Glutamatergic neuron (in vitro differentiated cells): ENCODE measurements at regions not wholly inside any gene's neighbourhood (a gene's known extent, or its start where the extent isn't known, plus 50 kb on each side); places are given as distances from the start of the nearest gene placed in this dataset.

Source experiments
- DNase-seq: peaks from one replicate; pipeline ENCODE4 v3.0.0; 2022
- H3K27ac Mint-ChIP-seq: one replicate; pipeline ENCODE4 v1.8.0; 2020; ENCODE audit warnings: mild to moderate bottlenecking, mixed read lengths, inconsistent platforms; ENCODE audit not compliant: unreplicated experiment
- H3K27me3 Mint-ChIP-seq: one replicate; pipeline ENCODE4 v1.8.0; 2020; ENCODE audit warnings: mild to moderate bottlenecking, moderate library complexity, mixed read lengths, inconsistent platforms; ENCODE audit not compliant: unreplicated experiment
- H3K36me3 Mint-ChIP-seq: one replicate; pipeline ENCODE4 v1.8.0; 2020; ENCODE audit warnings: mild to moderate bottlenecking, mixed read lengths, inconsistent platforms; ENCODE audit not compliant: unreplicated experiment
- H3K4me1 Mint-ChIP-seq: one replicate; pipeline ENCODE4 v1.8.0; 2020; ENCODE audit warnings: mild to moderate bottlenecking, low read depth, mixed read lengths, inconsistent platforms; ENCODE audit not compliant: unreplicated experiment
- H3K4me3 Mint-ChIP-seq: one replicate; pipeline ENCODE4 v1.8.0; 2020; ENCODE audit warnings: mild to moderate bottlenecking, mixed read lengths, inconsistent platforms; ENCODE audit not compliant: unreplicated experiment
- H3K9me3 Mint-ChIP-seq: one replicate; pipeline ENCODE4 v1.8.0; 2020; ENCODE audit warnings: mild to moderate bottlenecking, moderate library complexity, mixed read lengths, inconsistent platforms; ENCODE audit not compliant: unreplicated experiment
- CTCF ChIP-seq: fragments of 200-600 bp; sonication (generic); IDR thresholded peaks from one replicate; pipeline ENCODE4 v1.5.0; 2021; ENCODE audit not compliant: partially characterized antibody, unreplicated experiment

GRCh38 chr4:55744369-55744768, 75.2 kb upstream of the EXOC1L start:
- Mint-ChIP-seq H3K4me3 (no peak overlapping the region), H3K4me1 (no peaks in the 10 kb centered on the region), H3K27ac (no peak overlapping the region), H3K27me3 (no peaks in the 10 kb centered on the region), H3K9me3 (no peaks in the 10 kb centered on the region), H3K36me3 (peaks cover 5% of the 10 kb centered on the region)
- no peak for TF ChIP-seq CTCF
- DNase-seq = no peak

- DNase-seq = no peak
- Mint-ChIP-seq H3K4me1 (no peaks in the 10 kb centered on the region), H3K27me3 (no peaks in the 10 kb centered on the region), H3K9me3 (no peaks in the 10 kb centered on the region), H3K36me3 (peaks cover 5% of the 10 kb centered on the region), H3K4me3 (no peak overlapping the region), H3K27ac (no peak overlapping the region)
- TF ChIP-seq CTCF = no peak
These were observed 74.6 kb upstream of the EXOC1L start for GRCh38 chr4:55745014-55745413.

GRCh38 chr4:55747793-55748192, 71.8 kb upstream of the EXOC1L start:
- DNase-seq = no peak
- Mint-ChIP-seq H3K4me3 (no peak overlapping the region), H3K4me1 (no peaks in the 10 kb centered on the region), H3K9me3 (no peaks in the 10 kb centered on the region), H3K36me3 (peaks cover 5% of the 10 kb centered on the region), H3K27ac (no peak overlapping the region), H3K27me3 (no peaks in the 10 kb centered on the region)
- TF ChIP-seq CTCF = no peak

GRCh38 chr4:55749666-55750065, 69.9 kb upstream of the EXOC1L start:
- H3K27ac Mint-ChIP-seq = no peak overlapping the region
- peaks cover 5% of the 10 kb centered on the region for H3K36me3 Mint-ChIP-seq
- no peak for TF ChIP-seq CTCF
- H3K27me3 Mint-ChIP-seq = no peaks in the 10 kb centered on the region
- H3K4me3 Mint-ChIP-seq = no peak overlapping the region
- no peaks in the 10 kb centered on the region for H3K4me1 Mint-ChIP-seq
- H3K9me3 Mint-ChIP-seq = no peaks in the 10 kb centered on the region
- no peak for DNase-seq

GRCh38 chr4:55752810-55753209, 66.8 kb upstream of the EXOC1L start:
- DNase-seq = no peak
- no peak for TF ChIP-seq CTCF
- H3K9me3 Mint-ChIP-seq = no peaks in the 10 kb centered on the region
- H3K4me3 Mint-ChIP-seq = no peak overlapping the region
- H3K36me3 Mint-ChIP-seq = no peaks in the 10 kb centered on the region
- no peaks in the 10 kb centered on the region for H3K27me3 Mint-ChIP-seq
- H3K4me1 Mint-ChIP-seq = peaks cover 4% of the 10 kb centered on the region
- no peak overlapping the region for H3K27ac Mint-ChIP-seq
